ENCODE measurements at regions not wholly inside any gene's neighbourhood (a gene's known extent, or its start where the extent isn't known, plus 50 kb on each side); places are given as distances from the start of the nearest gene placed in this dataset.

- no peak for DNase-seq
- no peak for TF ChIP-seq GATA1 (IDR thresholded peaks at IDR 0.05; ENCODE audit: low read depth, low read length)
- TF ChIP-seq POLR2A (IDR thresholded peaks at IDR 0.05; ENCODE audit: low read length), result no peak
Measured at GRCh38 chr4:111780965-111781364, 364.3 kb upstream of the FAM241A start.

- DNase-seq, result no peak
- TF ChIP-seq POLR2A (IDR thresholded peaks at IDR 0.05; ENCODE audit: low read length), result no peak
- no peak for TF ChIP-seq GATA1 (IDR thresholded peaks at IDR 0.05; ENCODE audit: low read depth, low read length)
Measured at GRCh38 chr4:111781611-111782010, 363.6 kb upstream of the FAM241A start.

- TF ChIP-seq GATA1 (IDR thresholded peaks at IDR 0.05; ENCODE audit: low read depth, low read length) (no peak), POLR2A (IDR thresholded peaks at IDR 0.05; ENCODE audit: low read length) (no peak)
Measured at GRCh38 chr4:111788099-111788498, 357.2 kb upstream of the FAM241A start.

GRCh38 chr4:111789901-111790640 lies 355.2 kb upstream of the FAM241A start:
- no peak for TF ChIP-seq POLR2A (IDR thresholded peaks at IDR 0.05; ENCODE audit: low read length)

More at GRCh38 chr4:111788099-111788498, 357.2 kb upstream of the FAM241A start:
- no peak for DNase-seq

GRCh38 chr4:111792632-111793031 lies 352.6 kb upstream of the FAM241A start:
- DNase-seq, result no peak
- TF ChIP-seq POLR2A (IDR thresholded peaks at IDR 0.05; ENCODE audit: low read length) (no peak), GATA1 (IDR thresholded peaks at IDR 0.05; ENCODE audit: low read depth, low read length) (no peak)

More at GRCh38 chr4:111789901-111790640, 355.2 kb upstream of the FAM241A start:
- no peak for DNase-seq

- TF ChIP-seq GATA1 (IDR thresholded peaks at IDR 0.05; ENCODE audit: low read depth, low read length), result no peak
- TF ChIP-seq POLR2A (IDR thresholded peaks at IDR 0.05; ENCODE audit: low read length), result no peak
- no peak for DNase-seq
Measured at GRCh38 chr4:111793433-111794091, 351.7 kb upstream of the FAM241A start.

GRCh38 chr4:111797455-111798163 lies 347.6 kb upstream of the FAM241A start:
- TF ChIP-seq GATA1 (IDR thresholded peaks at IDR 0.05; ENCODE audit: low read depth, low read length) (no peak), POLR2A (IDR thresholded peaks at IDR 0.05; ENCODE audit: low read length) (no peak)
- no peak for DNase-seq

- DNase-seq, result no peak
- no peak for TF ChIP-seq POLR2A (IDR thresholded peaks at IDR 0.05; ENCODE audit: low read length)
- TF ChIP-seq GATA1 (IDR thresholded peaks at IDR 0.05; ENCODE audit: low read depth, low read length), result no peak
Measured at GRCh38 chr4:111798840-111799239, 346.4 kb upstream of the FAM241A start.

- DNase-seq, result no peak
- TF ChIP-seq GATA1 (IDR thresholded peaks at IDR 0.05; ENCODE audit: low read depth, low read length) (no peak), POLR2A (IDR thresholded peaks at IDR 0.05; ENCODE audit: low read length) (no peak)
Measured at GRCh38 chr4:111800551-111800950, 344.7 kb upstream of the FAM241A start.

GRCh38 chr4:111802191-111802590 lies 343.1 kb upstream of the FAM241A start:
- TF ChIP-seq GATA1 (IDR thresholded peaks at IDR 0.05; ENCODE audit: low read depth, low read length) (no peak), POLR2A (IDR thresholded peaks at IDR 0.05; ENCODE audit: low read length) (no peak)
- no peak for DNase-seq

GRCh38 chr4:111806331-111806730 lies 338.9 kb upstream of the FAM241A start:
- DNase-seq, result no peak
- TF ChIP-seq GATA1 (IDR thresholded peaks at IDR 0.05; ENCODE audit: low read depth, low read length), result no peak
- TF ChIP-seq POLR2A (IDR thresholded peaks at IDR 0.05; ENCODE audit: low read length), result no peak

- no peak for DNase-seq
- TF ChIP-seq GATA1 (IDR thresholded peaks at IDR 0.05; ENCODE audit: low read depth, low read length) (no peak), POLR2A (IDR thresholded peaks at IDR 0.05; ENCODE audit: low read length) (no peak)
Measured at GRCh38 chr4:111807576-111807975, 337.7 kb upstream of the FAM241A start.

GRCh38 chr4:111808174-111808573 lies 337.1 kb upstream of the FAM241A start:
- no peak for TF ChIP-seq POLR2A (IDR thresholded peaks at IDR 0.05; ENCODE audit: low read length)
- TF ChIP-seq GATA1 (IDR thresholded peaks at IDR 0.05; ENCODE audit: low read depth, low read length), result no peak
- DNase-seq, result no peak

- TF ChIP-seq POLR2A (IDR thresholded peaks at IDR 0.05; ENCODE audit: low read length), result no peak
- TF ChIP-seq GATA1 (IDR thresholded peaks at IDR 0.05; ENCODE audit: low read depth, low read length), result no peak
- no peak for DNase-seq
Measured at GRCh38 chr4:111811661-111812060, 333.6 kb upstream of the FAM241A start.
